NCI-H2029 (cell line): ENCODE measurements at regions not wholly inside any gene's neighbourhood (a gene's known extent, or its start where the extent isn't known, plus 50 kb on each side); places are given as distances from the start of the nearest gene placed in this dataset.

Source experiments
- DNase-seq: peaks from one replicate; lab custom pipeline; 2025; lab: John Stamatoyannopoulos, UW

DNA sequence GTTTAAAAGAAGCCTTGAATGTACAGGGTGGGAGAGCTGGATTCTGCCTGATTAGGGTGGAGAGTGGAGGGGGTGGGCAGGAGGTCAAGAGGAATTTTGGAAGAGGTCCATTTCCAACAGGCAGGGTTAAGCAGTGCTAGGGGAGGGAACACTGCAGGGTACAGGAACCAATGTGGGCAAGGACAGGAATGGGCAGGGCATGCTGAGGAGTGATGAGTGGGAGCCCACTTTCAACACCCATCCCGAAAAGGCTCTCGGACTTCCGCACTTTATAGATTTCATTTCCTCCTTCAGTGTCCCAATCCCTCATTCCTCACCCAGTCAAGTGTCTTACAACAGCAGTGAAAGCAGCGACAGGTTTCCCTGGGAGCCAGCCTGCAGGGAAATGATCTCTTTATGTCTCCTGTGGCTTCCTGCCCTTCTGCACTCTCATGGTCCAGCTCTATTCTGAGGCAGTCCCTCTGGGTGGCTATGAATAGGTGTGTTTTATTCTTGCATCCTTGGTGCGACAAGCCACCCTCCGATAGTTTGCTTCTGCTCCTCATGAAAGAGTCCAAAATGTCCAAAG is 50.5 kb upstream of the ZNF507 start:
- DNase-seq: no peak
